Tibial nerve (tissue), 4 donors: ENCODE measurements at regions not wholly inside any gene's neighbourhood (a gene's known extent, or its start where the extent isn't known, plus 50 kb on each side); places are given as distances from the start of the nearest gene placed in this dataset.

Experiments used
- EP300 ChIP-seq, 2 donors: sonication (generic); formaldehyde crosslinking; IDR thresholded peaks; one replicate each; pipeline ENCODE4 v1.6.1; 2017; ENCODE audit warnings: antibody characterized with exemption in 2 of 2, mild to moderate bottlenecking in 1 of 2
- TF ChIP-seq, protein P1 (sequence below), 5 experiments: fragments of 200-600 bp in 3 of 5; fragments of 450-650 bp in 2 of 5; sonication (generic) in 3 of 5; IDR thresholded peaks; one replicate each; pipeline ENCODE4 v1.5.1; 2016 to 2019; ENCODE audit warnings: antibody characterized with exemption in 5 of 5, mild to moderate bottlenecking in 3 of 5, moderate library complexity in 2 of 5

DNA sequence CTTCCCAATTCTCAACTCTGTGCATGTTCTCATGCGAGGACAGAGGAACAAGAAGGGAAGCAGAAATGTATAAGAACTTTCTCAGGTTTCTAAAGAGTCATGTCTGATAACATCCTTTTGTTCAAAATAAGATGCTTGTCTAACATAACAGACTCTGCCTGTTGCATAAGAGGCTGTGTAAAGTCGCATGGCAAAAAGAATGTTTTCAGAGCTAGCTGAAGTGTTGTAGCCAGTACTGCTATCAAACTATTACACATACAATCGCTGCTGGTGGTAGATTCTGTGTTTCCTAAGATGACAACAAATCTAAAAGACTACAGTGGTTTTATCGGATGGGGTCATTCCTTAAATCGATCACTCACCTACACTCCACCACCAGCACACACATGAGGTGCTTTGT lies 487.5 kb downstream of the IRS1 start:
- TF ChIP-seq, protein P1, sequence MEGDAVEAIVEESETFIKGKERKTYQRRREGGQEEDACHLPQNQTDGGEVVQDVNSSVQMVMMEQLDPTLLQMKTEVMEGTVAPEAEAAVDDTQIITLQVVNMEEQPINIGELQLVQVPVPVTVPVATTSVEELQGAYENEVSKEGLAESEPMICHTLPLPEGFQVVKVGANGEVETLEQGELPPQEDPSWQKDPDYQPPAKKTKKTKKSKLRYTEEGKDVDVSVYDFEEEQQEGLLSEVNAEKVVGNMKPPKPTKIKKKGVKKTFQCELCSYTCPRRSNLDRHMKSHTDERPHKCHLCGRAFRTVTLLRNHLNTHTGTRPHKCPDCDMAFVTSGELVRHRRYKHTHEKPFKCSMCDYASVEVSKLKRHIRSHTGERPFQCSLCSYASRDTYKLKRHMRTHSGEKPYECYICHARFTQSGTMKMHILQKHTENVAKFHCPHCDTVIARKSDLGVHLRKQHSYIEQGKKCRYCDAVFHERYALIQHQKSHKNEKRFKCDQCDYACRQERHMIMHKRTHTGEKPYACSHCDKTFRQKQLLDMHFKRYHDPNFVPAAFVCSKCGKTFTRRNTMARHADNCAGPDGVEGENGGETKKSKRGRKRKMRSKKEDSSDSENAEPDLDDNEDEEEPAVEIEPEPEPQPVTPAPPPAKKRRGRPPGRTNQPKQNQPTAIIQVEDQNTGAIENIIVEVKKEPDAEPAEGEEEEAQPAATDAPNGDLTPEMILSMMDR (IDR thresholded peaks at IDR 0.05) = no peak
- no peak for TF ChIP-seq EP300 (IDR thresholded peaks at IDR 0.05)
